Neural cell (in vitro differentiated cells): ENCODE measurements at regions not wholly inside any gene's neighbourhood (a gene's known extent, or its start where the extent isn't known, plus 50 kb on each side); places are given as distances from the start of the nearest gene placed in this dataset.

Experiments
- H2AFZ ChIP-seq: fragments of 200-600, 300-800 bp; sonication (generic), shearing (Covaris generic); 2 replicates; pipeline ENCODE4 v1.6.0; 2014; ENCODE audit warnings: low read depth, mild to moderate bottlenecking, antibody characterized with exemption, low read length, moderate library complexity
- H3F3A ChIP-seq: fragments of 200-600 bp; shearing (Covaris generic); 2 replicates; pipeline ENCODE4 v1.6.1; 2016; ENCODE audit warnings: mild to moderate bottlenecking, moderate library complexity, mixed read lengths, antibody characterized with exemption, low read length; ENCODE audit not compliant: insufficient read depth, poor library complexity, severe bottlenecking
- H3K27ac ChIP-seq: fragments of 200-600, 300-800 bp; sonication (generic), shearing (Covaris generic); 2 replicates; pipeline ENCODE4 v1.5.1; 2014; ENCODE audit warnings: mild to moderate bottlenecking, low read length, moderate library complexity
- H3K27me3 ChIP-seq: fragments of 300-800, 200-600 bp; sonication (generic), shearing (Covaris generic); 2 replicates; pipeline ENCODE4 v1.6.0; 2014; ENCODE audit warnings: mild to moderate bottlenecking, low read depth, low read length, moderate library complexity; ENCODE audit not compliant: insufficient read depth
- H3K36me3 ChIP-seq: fragments of 300-800, 200-600 bp; sonication (generic), shearing (Covaris generic); 2 replicates; pipeline ENCODE4 v1.5.1; 2014; ENCODE audit warnings: mild to moderate bottlenecking, antibody characterized with exemption, low read length, moderate library complexity; ENCODE audit not compliant: insufficient read depth
- H3K4me2 ChIP-seq: fragments of 300-800, 200-600 bp; sonication (generic), shearing (Covaris generic); 2 replicates; pipeline ENCODE4 v1.6.0; 2014; ENCODE audit warnings: mild to moderate bottlenecking, low read length
- H3K4me3 ChIP-seq: fragments of 300-800, 200-600 bp; sonication (generic), shearing (Covaris generic); 2 replicates; pipeline ENCODE4 v1.5.1; 2014; ENCODE audit warnings: mild to moderate bottlenecking, low read length, moderate library complexity
- H3K79me2 ChIP-seq: fragments of 200-600 bp; shearing (Covaris generic); replicated peaks from 2 replicates; pipeline ENCODE4 v1.6.0; 2014; ENCODE audit warnings: mild to moderate bottlenecking, low read length, moderate library complexity; ENCODE audit not compliant: insufficient read depth
- H3K9ac ChIP-seq: fragments of 300-800, 200-600 bp; sonication (generic), shearing (Covaris generic); 2 replicates; pipeline ENCODE4 v1.6.1; 2016; ENCODE audit warnings: mild to moderate bottlenecking, low read length, mixed read lengths
- H3K9me2 ChIP-seq: fragments of 200-600 bp; shearing (Covaris generic); 2 replicates; pipeline ENCODE4 v1.6.1; 2016; ENCODE audit warnings: mild to moderate bottlenecking, low read length, mixed read lengths; ENCODE audit not compliant: insufficient read depth
- H3K9me3 ChIP-seq: fragments of 200-600, 300-800 bp; sonication (generic), shearing (Covaris generic); 2 replicates; pipeline ENCODE4 v1.6.1; 2016; ENCODE audit warnings: mild to moderate bottlenecking, mixed run types, low read length, moderate library complexity, mixed read lengths
- H4K20me1 ChIP-seq: fragments of 200-600 bp; shearing (Covaris generic); 2 replicates; pipeline ENCODE4 v1.6.1; 2016; ENCODE audit warnings: mild to moderate bottlenecking, mixed run types; ENCODE audit not compliant: insufficient read depth
- EP300 ChIP-seq: fragments of 450-650 bp; conservative IDR thresholded peaks from 2 replicates; pipeline ENCODE4 v1.6.1; 2014; ENCODE audit warnings: antibody characterized with exemption, mild to moderate bottlenecking, moderate library complexity; ENCODE audit not compliant: poor library complexity, severe bottlenecking
- EZH2 ChIP-seq: fragments of 200-600, 300-800 bp; shearing (Covaris generic), sonication (generic); IDR thresholded peaks from 2 replicates; pipeline ENCODE4 v1.6.1; 2014; ENCODE audit warnings: antibody characterized with exemption, low read length, borderline replicate concordance, mild to moderate bottlenecking; ENCODE audit not compliant: insufficient read depth, poor library complexity, severe bottlenecking
- MXI1 ChIP-seq: fragments of 450-650 bp; conservative IDR thresholded peaks from 2 replicates; pipeline ENCODE4 v1.6.1; 2014; ENCODE audit warnings: antibody characterized with exemption, mild to moderate bottlenecking; ENCODE audit not compliant: poor library complexity, severe bottlenecking
- POLR2AphosphoS5 ChIP-seq: IDR thresholded peaks from 2 replicates; pipeline ENCODE4 v1.6.1; 2012
- RAD21 ChIP-seq: fragments of 450-650 bp; conservative IDR thresholded peaks from 2 replicates; pipeline ENCODE4 v1.6.1; 2014; ENCODE audit warnings: antibody characterized with exemption, mild to moderate bottlenecking, moderate library complexity
- SMC3 ChIP-seq: fragments of 450-650 bp; conservative IDR thresholded peaks from 2 replicates; pipeline ENCODE4 v1.6.1; 2014; ENCODE audit warnings: antibody characterized with exemption, mild to moderate bottlenecking, moderate library complexity; ENCODE audit not compliant: poor library complexity
- TAF1 ChIP-seq: IDR thresholded peaks from 2 replicates; pipeline ENCODE4 v1.6.1; 2012; ENCODE audit warnings: low read depth
- TF ChIP-seq, protein P1 (sequence below): IDR thresholded peaks from 2 replicates; pipeline ENCODE4 v1.6.1; 2012; ENCODE audit warnings: borderline replicate concordance
- TF ChIP-seq, protein P2 (sequence below): fragments of 450-650 bp; IDR thresholded peaks from 2 replicates; pipeline ENCODE4 v1.5.1; 2014; ENCODE audit warnings: antibody characterized with exemption, mild to moderate bottlenecking, moderate library complexity; ENCODE audit not compliant: poor library complexity, severe bottlenecking

GRCh38 chr5:110342683-110343082, 383.8 kb downstream of the TMEM232 start:
- no peaks in the 10 kb centered on the region for H3K27me3 ChIP-seq
- H3K9me2 ChIP-seq, result no peaks in the 10 kb centered on the region
- no peaks in the 10 kb centered on the region for H3K79me2 ChIP-seq
- H3K9ac ChIP-seq, result no peak overlapping the region
- no peak overlapping the region for H2AFZ ChIP-seq
- H3K27ac ChIP-seq, result no peak overlapping the region
- no peaks in the 10 kb centered on the region for H3F3A ChIP-seq
- no peaks in the 10 kb centered on the region for H3K9me3 ChIP-seq
- H3K36me3 ChIP-seq, result no peaks in the 10 kb centered on the region
- no peaks in the 10 kb centered on the region for H4K20me1 ChIP-seq
- no peak overlapping the region for H3K4me3 ChIP-seq
- TF ChIP-seq EP300 (no peak), TAF1 (no peak)
- no peak overlapping the region for H3K4me2 ChIP-seq

- H3K4me3 ChIP-seq, result no peak overlapping the region
- TF ChIP-seq, protein P1, sequence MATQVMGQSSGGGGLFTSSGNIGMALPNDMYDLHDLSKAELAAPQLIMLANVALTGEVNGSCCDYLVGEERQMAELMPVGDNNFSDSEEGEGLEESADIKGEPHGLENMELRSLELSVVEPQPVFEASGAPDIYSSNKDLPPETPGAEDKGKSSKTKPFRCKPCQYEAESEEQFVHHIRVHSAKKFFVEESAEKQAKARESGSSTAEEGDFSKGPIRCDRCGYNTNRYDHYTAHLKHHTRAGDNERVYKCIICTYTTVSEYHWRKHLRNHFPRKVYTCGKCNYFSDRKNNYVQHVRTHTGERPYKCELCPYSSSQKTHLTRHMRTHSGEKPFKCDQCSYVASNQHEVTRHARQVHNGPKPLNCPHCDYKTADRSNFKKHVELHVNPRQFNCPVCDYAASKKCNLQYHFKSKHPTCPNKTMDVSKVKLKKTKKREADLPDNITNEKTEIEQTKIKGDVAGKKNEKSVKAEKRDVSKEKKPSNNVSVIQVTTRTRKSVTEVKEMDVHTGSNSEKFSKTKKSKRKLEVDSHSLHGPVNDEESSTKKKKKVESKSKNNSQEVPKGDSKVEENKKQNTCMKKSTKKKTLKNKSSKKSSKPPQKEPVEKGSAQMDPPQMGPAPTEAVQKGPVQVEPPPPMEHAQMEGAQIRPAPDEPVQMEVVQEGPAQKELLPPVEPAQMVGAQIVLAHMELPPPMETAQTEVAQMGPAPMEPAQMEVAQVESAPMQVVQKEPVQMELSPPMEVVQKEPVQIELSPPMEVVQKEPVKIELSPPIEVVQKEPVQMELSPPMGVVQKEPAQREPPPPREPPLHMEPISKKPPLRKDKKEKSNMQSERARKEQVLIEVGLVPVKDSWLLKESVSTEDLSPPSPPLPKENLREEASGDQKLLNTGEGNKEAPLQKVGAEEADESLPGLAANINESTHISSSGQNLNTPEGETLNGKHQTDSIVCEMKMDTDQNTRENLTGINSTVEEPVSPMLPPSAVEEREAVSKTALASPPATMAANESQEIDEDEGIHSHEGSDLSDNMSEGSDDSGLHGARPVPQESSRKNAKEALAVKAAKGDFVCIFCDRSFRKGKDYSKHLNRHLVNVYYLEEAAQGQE, result no peak
- no peak for TF ChIP-seq TAF1
- no peak for TF ChIP-seq RAD21
- no peak for TF ChIP-seq POLR2AphosphoS5
- no peak for TF ChIP-seq MXI1
- no peak for TF ChIP-seq SMC3
- no peak for TF ChIP-seq EZH2
- TF ChIP-seq, protein P2, sequence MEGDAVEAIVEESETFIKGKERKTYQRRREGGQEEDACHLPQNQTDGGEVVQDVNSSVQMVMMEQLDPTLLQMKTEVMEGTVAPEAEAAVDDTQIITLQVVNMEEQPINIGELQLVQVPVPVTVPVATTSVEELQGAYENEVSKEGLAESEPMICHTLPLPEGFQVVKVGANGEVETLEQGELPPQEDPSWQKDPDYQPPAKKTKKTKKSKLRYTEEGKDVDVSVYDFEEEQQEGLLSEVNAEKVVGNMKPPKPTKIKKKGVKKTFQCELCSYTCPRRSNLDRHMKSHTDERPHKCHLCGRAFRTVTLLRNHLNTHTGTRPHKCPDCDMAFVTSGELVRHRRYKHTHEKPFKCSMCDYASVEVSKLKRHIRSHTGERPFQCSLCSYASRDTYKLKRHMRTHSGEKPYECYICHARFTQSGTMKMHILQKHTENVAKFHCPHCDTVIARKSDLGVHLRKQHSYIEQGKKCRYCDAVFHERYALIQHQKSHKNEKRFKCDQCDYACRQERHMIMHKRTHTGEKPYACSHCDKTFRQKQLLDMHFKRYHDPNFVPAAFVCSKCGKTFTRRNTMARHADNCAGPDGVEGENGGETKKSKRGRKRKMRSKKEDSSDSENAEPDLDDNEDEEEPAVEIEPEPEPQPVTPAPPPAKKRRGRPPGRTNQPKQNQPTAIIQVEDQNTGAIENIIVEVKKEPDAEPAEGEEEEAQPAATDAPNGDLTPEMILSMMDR, result no peak
- TF ChIP-seq EP300, result no peak
- H3K9ac ChIP-seq, result no peak overlapping the region
- no peak overlapping the region for H3K27ac ChIP-seq
- H3K36me3 ChIP-seq, result no peaks in the 10 kb centered on the region
- H3K27me3 ChIP-seq, result no peaks in the 10 kb centered on the region
- H3K79me2 ChIP-seq, result no peaks in the 10 kb centered on the region
- no peaks in the 10 kb centered on the region for H3K9me3 ChIP-seq
- no peaks in the 10 kb centered on the region for H3K9me2 ChIP-seq
- no peak overlapping the region for H2AFZ ChIP-seq
- no peaks in the 10 kb centered on the region for H3F3A ChIP-seq
- H4K20me1 ChIP-seq, result no peaks in the 10 kb centered on the region
- no peak overlapping the region for H3K4me2 ChIP-seq
Measured at GRCh38 chr5:110343616-110344015, 382.9 kb downstream of the TMEM232 start.

GRCh38 chr5:110345623-110346022, 380.8 kb downstream of the TMEM232 start:
- Histone ChIP-seq H3K9me2 (no peaks in the 10 kb centered on the region), H3K9ac (no peak overlapping the region), H3K27me3 (no peaks in the 10 kb centered on the region), H4K20me1 (no peaks in the 10 kb centered on the region), H3K9me3 (no peaks in the 10 kb centered on the region), H3K4me3 (no peak overlapping the region), H3F3A (no peaks in the 10 kb centered on the region), H3K79me2 (no peaks in the 10 kb centered on the region), H3K4me2 (no peak overlapping the region), H2AFZ (no peak overlapping the region), H3K27ac (no peak overlapping the region), H3K36me3 (no peaks in the 10 kb centered on the region)
- TF ChIP-seq TAF1, result no peak
- TF ChIP-seq, protein P1, result no peak
- TF ChIP-seq RAD21, result no peak
- TF ChIP-seq SMC3, result no peak
- TF ChIP-seq, protein P2, result no peak
- TF ChIP-seq EZH2, result no peak
- no peak for TF ChIP-seq EP300
- no peak for TF ChIP-seq POLR2AphosphoS5
- no peak for TF ChIP-seq MXI1
